Heart left ventricle (tissue), 16 donors: ENCODE measurements at regions not wholly inside any gene's neighbourhood (a gene's known extent, or its start where the extent isn't known, plus 50 kb on each side); places are given as distances from the start of the nearest gene placed in this dataset.
A peak's percentile ranks its signal among the peaks of the same experiment; 100 is the strongest.
"Not testable (repeated sequence)": the region's sequence is repeated elsewhere in the genome, so short reads cannot be mapped to it uniquely, and the experiment has no call there.

ENCODE experiments used
- ATAC-seq, 4 donors: fragments of 200-7000 bp; cut with Tn5 transposase; one replicate each; pipeline ENCODE4 v1.9.1; 2020 to 2022; ENCODE audit warnings: moderate library complexity in 4 of 4, mild to moderate bottlenecking in 3 of 4, moderate number of reproducible peaks in 1 of 4
- DNase-seq, 5 donors: peaks; one replicate each; pipeline ENCODE4 v3.0.0-alpha.2; 2020
- H3K27ac ChIP-seq, 12 donors: fragments of 200-600 bp; sonication (generic) in 4 of 12; one replicate each; pipeline versions ENCODE4 v1.5.0 to v1.8.0; 2016 to 2022; ENCODE audit warnings: mild to moderate bottlenecking in 2 of 12
- H3K27me3 ChIP-seq, 9 donors: fragments of 200-600 bp; sonication (generic) in 2 of 9; one replicate each; pipeline versions ENCODE4 v1.5.1 to v1.8.0; 2016 to 2022; ENCODE audit warnings: mild to moderate bottlenecking in 3 of 9
- H3K36me3 ChIP-seq, 9 donors: fragments of 200-600 bp; sonication (generic) in 2 of 9; one replicate each; pipeline versions ENCODE4 v1.5.0 to v1.8.0; 2018 to 2022; ENCODE audit warnings: mild to moderate bottlenecking in 2 of 9
- H3K4me1 ChIP-seq, 12 donors: fragments of 200-600 bp; sonication (generic) in 4 of 12; one replicate each; pipeline versions ENCODE4 v1.5.0 to v1.8.0; 2016 to 2022; ENCODE audit warnings: mild to moderate bottlenecking in 3 of 12
- H3K4me3 ChIP-seq, 12 donors: fragments of 200-600 bp; sonication (generic) in 4 of 12; one replicate each; pipeline versions ENCODE4 v1.5.0 to v1.8.0; 2017 to 2022; ENCODE audit warnings: mild to moderate bottlenecking in 9 of 12, moderate library complexity in 4 of 12
- H3K9me3 ChIP-seq, 12 donors: fragments of 200-600 bp; sonication (generic) in 4 of 12; one replicate each; pipeline versions ENCODE4 v1.5.0 to v1.8.0; 2016 to 2022; ENCODE audit warnings: mild to moderate bottlenecking in 1 of 12
- CTCF ChIP-seq, 12 donors: fragments of 200-600 bp; sonication (generic) in 4 of 12; IDR thresholded peaks; one replicate each; pipeline versions ENCODE4 v1.5.0 to v1.8.0; 2018 to 2022; ENCODE audit warnings: antibody characterized with exemption in 12 of 12, mild to moderate bottlenecking in 5 of 12
- POLR2A ChIP-seq, 2 donors: fragments of 450-650 bp; IDR thresholded peaks; one replicate each; pipeline ENCODE4 v1.6.1; 2017; ENCODE audit warnings: antibody characterized with exemption in 2 of 2, mild to moderate bottlenecking in 2 of 2, moderate library complexity in 2 of 2
- WGBS, 4 donors: extraction: QIAGEN DNeasy Blood & Tissue Kit in 2 of 4; methylation state at CpG; one replicate each; pipeline versions ENCODE4 v1.1.5 to v1.1.7; 2013 to 2018; 5-methylcytosine and 5-hydroxymethylcytosine counted together
- intact Hi-C, 10 donors: fragments of 100-400 bp; cut with DNase I; formaldehyde crosslinking; loops; one replicate each; pipeline versions ENCODE4 v1.11.1 to v1.14.2; 2022
- donor health status: ischemic (EF 13 %, LVEDD 7.1; RV severe dilation, severe dysfunction).
- donor health status: healthy with polysubstance abuse.
- donor health status: DM: no; HTN: yes; CAD: no.
- donor health status: DM: no; HTN: no; CAD: no.
- donor health status: ischemic (EF 25% LVEDD 6.9; RV normal size, moderate dysfunction).
- donor health status: ischemic (EF 25% LVEDD 5.7; RV mildly dilated, moderate dysfunction).
- donor health status: healthy.
- donor health status: DM: yes; HTN: yes; CAD: no.
- donor health status: ischemic (EF 35%, LVEDD 5.7; RV mildly dilated, moderate dysfunction).
- donor health status: nonischemic (EF 11% LVEDD 7.7; RV severe dilation, severe dysfunction).
- donor health status: DM: yes; HTN: yes; CAD: no.
- donor health status: PGD.
- donor health status: ischemic (EF 29% LVEDD 5.4; RV normal size, mild dysfunction).
- donor health status: nonischemic (EF 23%, LVEDD 6.1; RV moderate dilation, normal function).

- TF ChIP-seq CTCF (IDR thresholded peaks at IDR 0.05) (no peak), POLR2A (IDR thresholded peaks at IDR 0.05) (no peak)
- no peak overlapping the region for H3K4me3 ChIP-seq
- DNase-seq, result no peak
- ATAC-seq, result no peak
- no peaks in the 10 kb centered on the region for H3K4me1 ChIP-seq
- H3K36me3 ChIP-seq, result no peaks in the 10 kb centered on the region
- intact Hi-C loops, result no loop called here
- H3K9me3 ChIP-seq, result no peaks in the 10 kb centered on the region
- H3K27ac ChIP-seq, result no peak overlapping the region
- WGBS, 4 donors, result 46 to 60% (median 53%) methylated on average over 6 of the region's 6 CpGs
- peaks cover 0 to 12% (median 0%) of the 10 kb centered on the region in 9 donors for H3K27me3 ChIP-seq
Measured at GRCh38 chrX:46130247-46130646, 415.0 kb downstream of the ZNF674 start.

- H3K36me3 ChIP-seq, result no peaks in the 10 kb centered on the region
- DNase-seq (no peak), ATAC-seq (no peak)
- WGBS, 4 donors, result 58 to 89% (median 72%) methylated on average over 1 of the region's 1 CpG
- H3K4me1 ChIP-seq, result no peaks in the 10 kb centered on the region
- peaks cover 0 to 14% (median 0%) of the 10 kb centered on the region in 9 donors for H3K27me3 ChIP-seq
- TF ChIP-seq POLR2A (IDR thresholded peaks at IDR 0.05) (no peak), CTCF (IDR thresholded peaks at IDR 0.05) (no peak)
- intact Hi-C loops, result loop anchor here in 1 of 10 donors (10.0 kb wide), 1 partner anchor 60 kb away; no protein-coding TSS in a partner anchor
- H3K27ac ChIP-seq, result no peak overlapping the region
- no peak overlapping the region for H3K4me3 ChIP-seq
- no peaks in the 10 kb centered on the region for H3K9me3 ChIP-seq
Measured at GRCh38 chrX:46125111-46125510, 420.1 kb downstream of the ZNF674 start.

- WGBS, 4 donors, result 50 to 60% (median 56%) methylated on average over 2 of the region's 2 CpGs
- Histone ChIP-seq H3K4me3 (no peak overlapping the region), H3K27ac (no peak overlapping the region), H3K36me3 (no peaks in the 10 kb centered on the region), H3K9me3 (no peaks in the 10 kb centered on the region), H3K27me3 (peaks cover 0 to 20% (median 0%) of the 10 kb centered on the region in 9 donors), H3K4me1 (no peaks in the 10 kb centered on the region)
- intact Hi-C loops, result no loop called here
- ATAC-seq, result peak in 1 of 4 donors; percentile 48
- DNase-seq, result peak in 3 of 5 donors; percentile 11 to 26 (median 22)
- no peak for TF ChIP-seq CTCF (IDR thresholded peaks at IDR 0.05)
- no peak for TF ChIP-seq POLR2A (IDR thresholded peaks at IDR 0.05)
Measured at GRCh38 chrX:46117234-46117633, 428.0 kb downstream of the ZNF674 start.

- H3K4me3 ChIP-seq, H3K27me3 ChIP-seq, intact Hi-C loops, H3K27ac ChIP-seq, H3K4me1 ChIP-seq, H3K36me3 ChIP-seq, ATAC-seq, H3K9me3 ChIP-seq: not testable (repeated sequence)
- 63 to 74% (median 71%) methylated on average over 3 to 6 of the region's 6 CpGs for WGBS, 4 donors
- DNase-seq, result peak in 1 of 5 donors; percentile 16
Measured at GRCh38 chrX:46087310-46087709, 457.9 kb downstream of the ZNF674 start.

- H3K27me3 ChIP-seq, ATAC-seq, H3K27ac ChIP-seq, H3K36me3 ChIP-seq, H3K4me3 ChIP-seq, DNase-seq, H3K4me1 ChIP-seq, intact Hi-C loops: not testable (repeated sequence)
- WGBS, 4 donors, result 70 to 91% (median 86%) methylated on average over 5 of the region's 5 CpGs
- H3K9me3 ChIP-seq, result peaks cover 0 to 17% (median 0%) of the 10 kb centered on the region in 12 donors
Measured at GRCh38 chrX:46080121-46080520, 465.1 kb downstream of the ZNF674 start.
